VCaP (cell line): ENCODE measurements at regions not wholly inside any gene's neighbourhood (a gene's known extent, or its start where the extent isn't known, plus 50 kb on each side); places are given as distances from the start of the nearest gene placed in this dataset.

Experiments used
- H3K27ac ChIP-seq: fragments of 450-650 bp; 2 replicates; pipeline ENCODE4 v1.5.1; 2017
- CTCF ChIP-seq: fragments of 450-650 bp; conservative IDR thresholded peaks from 2 replicates; pipeline ENCODE4 v1.5.1; 2017; ENCODE audit warnings: mild to moderate bottlenecking, moderate library complexity

GRCh38 chr15:69888406-69888805 is 209.3 kb downstream of the TLE3 start:
- no peak for TF ChIP-seq CTCF
- no peak overlapping the region for H3K27ac ChIP-seq

- no peak overlapping the region for H3K27ac ChIP-seq
- TF ChIP-seq CTCF: no peak
Observed at GRCh38 chr15:69891070-69891536, 206.6 kb downstream of the TLE3 start.

- TF ChIP-seq CTCF: no peak
- H3K27ac ChIP-seq: no peak overlapping the region
Observed at GRCh38 chr15:69891606-69892005, 206.1 kb downstream of the TLE3 start.

GRCh38 chr15:69892351-69892750 is 205.4 kb downstream of the TLE3 start:
- TF ChIP-seq CTCF: no peak
- no peak overlapping the region for H3K27ac ChIP-seq

- no peak for TF ChIP-seq CTCF
Observed at GRCh38 chr15:69893086-69893485, 204.6 kb downstream of the TLE3 start.

GRCh38 chr15:69893863-69894262 is 203.9 kb downstream of the TLE3 start:
- no peak for TF ChIP-seq CTCF
- no peak overlapping the region for H3K27ac ChIP-seq

More at GRCh38 chr15:69893086-69893485, 204.6 kb downstream of the TLE3 start:
- H3K27ac ChIP-seq: no peak overlapping the region

- TF ChIP-seq CTCF: no peak
- H3K27ac ChIP-seq: no peak overlapping the region
Observed at GRCh38 chr15:69895202-69895601, 202.5 kb downstream of the TLE3 start.
